Peyer's patch (tissue), 4 donors: ENCODE measurements at regions not wholly inside any gene's neighbourhood (a gene's known extent, or its start where the extent isn't known, plus 50 kb on each side); places are given as distances from the start of the nearest gene placed in this dataset.

Experiments
- CTCF ChIP-seq, 6 experiments: fragments of 450-650 bp in 4 of 6; fragments of 200-600 bp in 2 of 6; sonication (generic) in 1 of 6; IDR thresholded peaks; one replicate each; pipeline ENCODE4 v1.5.1; 2017 to 2019; ENCODE audit warnings: antibody characterized with exemption in 6 of 6, mild to moderate bottlenecking in 3 of 6, moderate library complexity in 1 of 6
- POLR2A ChIP-seq, 2 donors: fragments of 450-650 bp; IDR thresholded peaks; one replicate each; pipeline ENCODE4 v1.5.1; 2017; ENCODE audit warnings: antibody characterized with exemption in 2 of 2, mild to moderate bottlenecking in 2 of 2, moderate library complexity in 2 of 2

- TF ChIP-seq POLR2A (IDR thresholded peaks at IDR 0.05) (no peak), CTCF (IDR thresholded peaks at IDR 0.05) (no peak)
These were observed 54.6 kb downstream of the DKK1 start for GRCh38 chr10:52368725-52369124.
